Hematopoietic multipotent progenitor cell treated with erythropoietin and hydrocortisone succinate and interleukin-3 and kit ligand, for 17 days (in vitro differentiated cells): ENCODE measurements at regions not wholly inside any gene's neighbourhood (a gene's known extent, or its start where the extent isn't known, plus 50 kb on each side); places are given as distances from the start of the nearest gene placed in this dataset.
A peak's percentile ranks its signal among the peaks of the same experiment; 100 is the strongest.

Source experiments
- DNase-seq: peaks from one replicate; pipeline ENCODE4 v3.0.0-alpha.2; 2015; ENCODE audit warnings: low spot score

DNA sequence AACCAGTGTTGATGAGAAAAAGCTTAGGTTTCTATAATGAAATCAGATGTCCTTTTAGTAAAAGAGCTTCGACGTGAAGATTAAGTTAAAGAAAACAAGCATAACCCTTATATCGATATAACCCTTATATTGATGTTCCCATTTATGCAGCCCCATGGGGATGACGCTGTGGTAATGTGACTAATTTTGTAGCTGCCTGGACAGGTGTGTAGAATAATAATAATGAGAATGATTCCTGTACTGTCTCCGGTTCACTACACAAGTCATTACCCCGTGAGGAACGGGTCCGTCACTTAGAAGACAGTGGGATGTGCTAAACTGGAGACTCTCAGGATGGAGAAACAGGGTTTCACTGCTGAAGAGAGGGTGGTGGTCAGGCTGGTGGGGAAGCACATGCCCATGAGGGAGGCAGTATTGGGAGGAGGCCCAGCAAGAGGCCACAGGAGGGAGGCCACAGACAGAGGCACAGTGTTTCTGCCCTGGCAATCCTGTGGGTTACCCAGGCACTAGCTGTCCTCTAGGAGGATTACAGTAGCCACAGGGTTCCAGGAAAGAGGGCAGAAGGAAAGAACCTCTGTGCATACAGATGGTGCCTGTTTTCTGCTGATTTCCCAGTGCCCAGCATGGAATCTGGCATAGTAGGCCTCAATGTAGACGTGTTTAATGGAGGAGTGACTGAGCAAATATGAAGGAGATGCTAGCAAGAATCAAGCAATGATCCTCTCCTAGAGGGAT, 191.1 kb upstream of the TSC22D2 start:
- DNase-seq: no peak

DNA sequence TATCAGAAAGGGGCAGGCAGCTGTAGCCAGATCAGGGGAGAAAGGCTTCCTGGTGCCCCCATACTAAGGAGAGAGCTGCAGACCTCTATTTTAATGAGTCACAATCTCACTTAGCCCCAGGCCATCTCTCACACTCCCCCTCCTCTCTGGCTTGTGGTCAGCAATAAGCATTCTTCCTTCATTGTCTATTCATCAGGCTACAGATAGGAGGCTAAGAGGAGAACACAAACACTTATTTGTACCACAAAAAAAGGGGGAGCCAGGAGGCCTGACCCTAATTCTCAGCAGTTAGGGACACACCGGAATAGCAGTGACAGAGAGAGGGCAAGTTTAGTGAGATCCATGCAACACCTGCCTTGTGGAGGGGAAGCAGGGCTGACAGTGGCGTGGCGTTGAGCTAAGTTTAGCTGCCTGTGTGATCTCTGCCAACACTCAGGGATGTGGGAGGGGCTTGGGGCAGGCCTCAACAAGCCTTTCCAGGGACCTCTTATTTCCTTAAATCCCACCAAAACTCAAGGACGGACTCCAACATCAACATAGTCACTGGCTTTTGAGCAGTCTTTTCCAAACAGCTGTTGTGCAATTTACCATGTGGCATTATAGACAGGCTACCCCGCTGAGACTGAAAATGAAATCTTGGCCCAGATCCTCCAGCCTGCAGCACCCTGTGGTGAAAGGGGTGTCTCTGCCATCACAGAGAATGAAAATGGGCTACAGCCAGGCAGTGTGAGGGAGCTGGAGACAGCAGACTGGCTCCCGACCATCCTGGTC, 191.9 kb upstream of the TSC22D2 start:
- DNase-seq: no peak

DNA sequence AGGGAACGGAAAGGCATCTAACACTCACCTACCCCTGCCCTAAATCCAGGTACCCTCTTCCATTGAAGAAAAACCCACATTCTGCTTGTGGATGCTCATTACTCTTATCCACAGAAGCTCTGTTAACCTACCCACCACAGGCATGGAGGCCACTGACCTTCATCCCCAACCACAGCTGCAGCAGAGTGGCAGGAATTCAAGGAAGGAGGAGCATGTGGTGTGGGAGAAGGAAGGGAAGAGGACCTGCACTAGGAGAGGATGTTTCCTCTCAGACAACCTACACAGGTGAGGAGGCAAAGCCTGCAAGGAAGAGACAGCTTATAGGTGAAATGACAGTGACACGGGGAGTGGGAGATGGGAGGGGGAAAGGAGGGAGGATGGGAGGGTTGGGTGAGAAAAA, 192.5 kb upstream of the TSC22D2 start:
- no peak for DNase-seq

DNA sequence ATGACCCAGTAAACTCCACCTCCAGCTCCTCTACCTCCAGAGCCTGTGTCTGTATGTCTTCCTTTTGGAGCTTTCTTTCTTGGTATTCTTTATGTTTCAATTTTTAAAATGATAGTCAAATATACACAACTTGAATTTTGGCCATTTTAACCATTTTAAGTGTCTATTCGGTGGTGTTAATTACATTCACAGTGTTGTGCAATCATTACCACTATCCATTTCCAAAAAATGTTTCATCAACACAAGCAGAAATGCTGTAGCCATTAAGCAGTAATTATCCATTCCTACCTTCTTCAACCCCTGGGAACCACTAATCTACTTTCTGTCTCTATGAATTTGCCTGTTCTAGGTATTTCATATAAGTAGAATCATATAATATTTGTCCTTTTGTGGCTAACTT, 194.5 kb upstream of the TSC22D2 start:
- no peak for DNase-seq

DNA sequence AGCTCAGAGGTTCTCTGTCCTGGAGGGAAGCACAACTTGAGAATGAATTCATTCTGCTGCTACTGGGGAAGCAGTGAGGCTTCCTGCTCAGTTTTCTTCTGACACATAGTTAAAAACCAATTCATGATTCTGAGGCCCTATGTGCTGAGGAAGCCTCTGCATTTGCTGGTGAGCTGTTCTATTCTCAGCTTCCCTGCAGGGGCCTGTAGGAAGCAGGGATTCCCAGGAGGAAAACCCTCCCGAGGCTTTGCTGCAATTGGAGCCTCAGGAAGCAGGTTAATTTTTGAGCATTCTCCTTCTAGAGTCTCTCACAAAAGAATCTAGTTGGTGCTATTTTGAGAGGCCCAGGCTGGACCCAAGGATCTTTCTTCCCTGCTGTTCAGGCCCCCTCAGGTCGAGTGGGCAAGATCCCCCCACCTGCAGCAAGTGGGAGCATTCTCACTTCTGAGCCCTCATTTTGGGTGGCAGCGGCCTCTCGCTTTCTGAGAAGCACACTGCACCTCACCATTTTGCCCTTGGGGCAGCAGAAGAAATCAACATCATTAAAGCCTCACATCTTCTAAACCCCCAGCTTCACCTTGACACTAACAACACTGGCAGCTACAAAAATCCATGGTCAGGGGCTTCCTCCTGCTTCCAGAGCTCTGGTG, 197.5 kb upstream of the TSC22D2 start:
- no peak for DNase-seq

DNA sequence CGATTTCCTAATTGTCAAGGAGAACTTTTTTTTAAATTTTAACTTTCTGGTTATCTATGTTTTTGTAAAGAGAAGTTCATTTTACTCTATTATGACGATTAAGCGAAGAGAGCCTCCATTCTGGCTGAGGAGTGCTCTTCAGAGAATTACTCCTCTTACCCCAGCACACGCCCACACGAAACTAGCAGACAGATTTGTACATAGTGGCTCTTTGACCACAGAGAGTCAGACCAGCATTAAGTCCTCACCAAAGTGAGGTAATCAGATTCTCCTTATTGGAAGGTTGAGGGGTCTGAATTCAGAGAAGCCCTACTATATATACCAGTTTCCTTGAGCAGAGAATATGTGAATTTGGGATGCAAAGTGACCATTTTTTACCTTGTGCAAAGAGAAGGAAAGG, 204.8 kb upstream of the TSC22D2 start:
- DNase-seq: no peak

DNA sequence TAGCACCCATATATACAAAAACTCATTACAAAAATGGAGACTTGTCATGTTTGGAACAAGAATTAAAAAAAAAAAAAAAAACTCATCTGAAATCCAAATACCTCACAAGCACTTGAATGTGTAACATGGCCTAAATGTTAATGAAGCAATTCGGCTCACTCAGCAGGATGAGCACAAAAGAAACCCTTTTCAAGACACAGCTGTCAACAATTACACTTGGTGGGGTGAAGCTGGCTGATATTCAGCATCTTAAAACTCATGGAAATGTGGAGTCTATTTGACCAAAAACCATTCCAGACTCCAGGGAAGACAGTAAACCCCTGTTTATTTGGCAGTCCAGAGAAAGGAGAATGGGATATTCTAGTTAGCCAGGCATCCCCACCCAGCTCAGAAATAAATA, 205.4 kb upstream of the TSC22D2 start:
- no peak for DNase-seq

DNA sequence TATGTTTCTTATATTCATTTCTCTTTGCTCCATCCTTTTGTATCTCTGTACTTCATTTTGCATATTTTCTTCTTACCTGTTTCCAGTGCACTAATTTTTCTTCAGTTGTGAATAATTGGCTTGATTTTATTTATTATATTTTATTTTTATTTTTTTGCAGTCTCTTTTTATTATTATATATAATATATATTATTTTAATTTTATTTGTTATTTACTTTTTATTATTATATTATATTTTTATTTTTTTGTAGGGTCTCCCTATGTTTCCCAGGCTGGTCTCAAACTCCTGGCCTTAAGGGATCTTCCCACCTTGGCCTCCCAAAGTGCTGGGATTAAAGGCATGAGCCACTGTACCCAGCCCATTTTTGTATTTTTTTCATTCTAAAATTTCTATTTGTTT, 213.1 kb upstream of the TSC22D2 start:
- no peak for DNase-seq

DNA sequence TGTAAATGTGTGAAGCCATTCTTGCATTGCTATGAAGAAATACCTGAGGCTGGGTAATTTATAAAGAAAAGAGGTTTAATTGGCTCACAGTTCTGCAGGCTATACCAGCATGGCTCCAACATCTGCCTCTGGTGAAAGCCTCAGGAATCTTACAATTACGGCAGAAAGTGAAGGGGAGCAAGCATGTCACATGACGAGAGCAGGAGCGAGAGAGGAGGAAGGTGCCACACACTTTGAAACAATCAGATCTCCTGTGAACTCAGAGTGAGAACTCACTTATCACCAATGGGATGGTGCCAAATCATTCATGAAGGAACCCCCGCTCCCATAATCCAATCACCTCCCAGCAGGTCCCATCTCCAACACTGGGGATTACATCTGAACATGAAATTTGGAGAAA, 213.6 kb upstream of the TSC22D2 start:
- no peak for DNase-seq

DNA sequence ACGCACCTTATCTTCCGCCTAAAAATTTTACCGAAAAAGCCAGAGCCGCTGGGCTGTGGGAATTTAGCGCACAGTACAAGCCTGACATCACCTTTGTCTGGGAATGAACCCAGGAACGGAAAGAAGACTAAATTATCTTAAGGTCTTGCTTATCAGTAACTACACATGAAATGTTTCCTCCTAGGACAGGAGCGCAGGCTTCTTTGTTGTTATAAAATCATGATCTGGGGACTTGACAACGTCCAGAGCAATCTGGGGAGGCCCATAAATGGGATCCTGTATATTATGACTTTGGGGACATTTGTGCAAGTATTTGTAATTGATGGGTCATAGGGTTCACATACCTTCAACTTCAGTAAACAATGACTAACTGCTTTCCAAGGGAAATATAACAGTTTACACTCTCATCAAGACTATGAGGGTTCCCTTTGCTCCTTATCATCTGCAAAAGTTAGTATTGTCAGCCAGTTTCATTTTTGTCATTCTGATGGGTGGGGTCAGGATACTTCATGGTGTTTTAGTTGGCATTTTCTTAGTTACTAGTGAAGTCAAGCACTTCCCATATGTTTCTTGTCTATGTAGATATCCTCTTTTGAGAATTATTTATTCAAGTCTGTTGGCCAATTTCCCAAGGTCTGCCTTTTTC, 213.9 kb upstream of the PFN2 start:
- DNase-seq: no peak

DNA sequence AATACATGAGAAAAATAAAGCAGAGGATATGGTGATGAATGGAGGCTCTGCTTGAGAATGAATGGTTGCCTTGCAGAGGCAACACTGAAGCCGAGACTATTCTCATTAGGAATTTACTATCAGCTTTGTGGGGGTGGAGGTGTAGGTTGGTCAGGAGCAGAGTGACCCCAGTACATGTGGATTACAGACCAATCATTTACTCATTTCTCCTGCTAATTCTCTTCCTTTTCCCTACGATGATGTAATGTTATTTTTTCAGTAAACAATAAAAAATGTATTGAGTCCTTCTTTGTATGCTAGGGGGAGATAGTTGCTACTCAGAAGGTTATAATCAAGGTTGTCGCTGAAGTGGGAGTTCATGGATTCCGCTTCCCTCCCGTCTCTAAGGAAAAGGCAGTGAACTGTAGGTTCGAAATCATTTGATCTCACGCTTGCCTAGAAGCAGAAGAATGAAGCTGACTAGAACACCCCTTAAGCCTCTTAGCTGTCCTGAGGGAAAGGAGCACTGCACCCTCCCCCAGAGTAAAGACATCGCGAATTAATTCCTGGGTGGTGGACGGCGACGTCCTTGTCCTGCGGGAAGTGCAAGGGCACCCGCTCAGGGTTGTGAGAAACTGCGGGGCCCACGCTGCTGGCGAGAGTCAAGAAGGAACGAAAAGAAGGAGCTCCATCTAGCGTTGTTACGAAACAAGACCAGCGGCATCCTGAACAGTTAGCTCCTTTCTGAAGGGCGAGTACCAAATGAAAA, 213.2 kb upstream of the PFN2 start:
- peak; percentile 25 for DNase-seq

DNA sequence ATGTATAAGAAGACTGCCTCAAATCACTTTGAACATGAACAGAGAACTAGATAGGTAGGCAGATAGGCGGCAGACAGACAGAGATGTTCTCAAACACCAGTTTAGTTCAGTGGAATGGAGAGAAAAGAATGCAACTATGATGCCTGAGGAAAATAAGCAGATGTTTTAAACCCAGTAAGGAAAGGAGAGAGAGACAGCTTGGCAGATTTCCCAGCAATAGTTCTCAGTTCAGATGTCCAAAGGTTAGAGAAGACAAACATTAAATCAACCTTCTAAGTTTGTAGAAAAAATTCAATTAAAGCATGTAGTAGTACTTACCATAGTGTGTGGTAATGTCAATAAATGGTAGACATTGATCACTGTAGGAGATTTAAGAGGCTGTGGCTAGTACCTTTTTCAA, 209.6 kb upstream of the PFN2 start:
- DNase-seq: no peak

DNA sequence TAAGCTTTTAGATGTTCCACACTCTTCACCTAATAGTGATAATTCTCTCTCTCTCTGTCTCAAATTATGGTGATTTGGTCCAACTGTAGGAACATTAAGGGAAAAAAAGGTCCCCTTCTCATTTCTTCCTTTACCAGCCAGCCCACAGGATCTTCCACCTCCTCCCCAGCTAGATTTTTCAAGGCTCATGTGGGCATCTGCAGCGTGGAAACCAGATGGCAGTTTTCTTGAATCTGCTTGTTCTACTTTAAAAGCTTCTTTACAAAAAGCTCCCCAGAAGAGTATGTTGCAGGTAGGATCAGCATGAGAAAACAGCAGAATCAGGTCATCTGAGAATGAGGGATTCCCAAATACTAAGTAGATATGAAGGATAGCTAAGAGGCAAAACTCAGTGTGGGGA, 208.6 kb upstream of the PFN2 start:
- no peak for DNase-seq

DNA sequence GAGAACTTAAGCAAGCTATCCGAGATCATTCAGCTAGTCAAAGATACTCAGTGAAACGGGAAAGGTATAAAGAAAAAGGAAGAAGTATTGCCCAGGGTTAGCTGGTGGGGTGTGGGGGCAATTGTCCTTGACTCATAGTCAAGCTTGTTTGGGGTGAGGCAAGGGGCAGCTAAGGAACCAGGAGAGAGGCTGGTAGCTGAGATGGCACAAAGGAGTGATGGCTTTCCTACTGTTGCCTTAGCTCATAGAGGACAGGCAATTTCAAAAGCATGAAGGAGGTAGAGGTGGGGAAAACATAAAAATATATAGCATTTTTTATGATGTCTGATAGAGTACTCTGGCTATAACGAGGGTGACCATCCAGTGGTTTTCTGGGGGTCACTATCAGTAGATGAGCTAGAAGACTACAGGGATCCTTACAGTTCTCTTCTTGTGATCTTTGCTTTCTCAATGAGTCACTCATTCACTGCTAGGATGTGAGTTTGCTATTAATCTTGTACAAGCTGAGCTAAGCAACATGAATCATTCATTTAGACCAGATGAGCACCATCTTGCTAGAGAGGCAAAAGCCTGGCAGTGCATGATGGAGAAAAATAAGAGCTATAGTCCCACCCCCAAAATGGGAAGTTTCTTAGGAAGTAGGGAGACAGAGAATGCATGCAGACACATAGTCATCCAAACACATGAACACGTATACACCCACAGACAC, 207.1 kb upstream of the PFN2 start:
- DNase-seq: no peak

DNA sequence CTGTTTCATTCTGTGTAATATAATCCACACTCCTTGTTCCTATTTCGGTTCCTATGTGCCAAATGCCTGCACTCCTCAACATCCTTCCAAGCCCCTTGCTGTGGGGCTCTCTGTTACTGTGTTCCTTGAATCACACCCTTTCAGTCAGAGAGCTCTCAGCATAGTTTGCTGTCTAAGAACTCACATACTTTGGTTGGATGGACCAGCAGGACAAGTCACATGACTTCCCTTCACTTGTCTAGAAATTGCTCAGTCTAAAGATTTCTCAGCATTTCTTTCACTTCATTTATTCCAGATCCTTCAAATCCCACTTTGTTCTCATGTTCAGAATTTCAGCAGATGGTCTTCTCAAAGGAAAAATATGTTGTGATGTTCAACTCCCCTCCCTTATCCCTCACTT, 203.5 kb upstream of the PFN2 start:
- DNase-seq: no peak

DNA sequence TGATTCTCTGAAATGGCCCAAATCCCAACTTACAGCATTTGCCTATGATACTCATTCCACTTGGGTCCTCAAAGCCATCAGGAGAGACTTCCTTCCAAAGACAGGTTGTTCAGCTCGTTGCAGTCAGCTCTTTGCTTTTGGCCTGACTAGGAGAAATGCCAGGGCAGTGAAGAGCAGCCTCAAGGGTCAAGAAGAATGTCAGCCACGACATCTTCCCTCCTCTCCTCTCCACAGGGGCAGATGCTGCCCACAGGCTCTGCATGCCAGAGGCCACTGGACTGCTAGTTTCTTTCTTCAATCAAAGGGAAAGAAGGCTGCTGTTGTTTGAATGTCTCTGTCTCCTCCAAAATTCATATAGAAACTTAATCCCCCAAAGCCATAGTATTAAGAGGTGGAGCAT, 201.7 kb upstream of the PFN2 start:
- no peak for DNase-seq

DNA sequence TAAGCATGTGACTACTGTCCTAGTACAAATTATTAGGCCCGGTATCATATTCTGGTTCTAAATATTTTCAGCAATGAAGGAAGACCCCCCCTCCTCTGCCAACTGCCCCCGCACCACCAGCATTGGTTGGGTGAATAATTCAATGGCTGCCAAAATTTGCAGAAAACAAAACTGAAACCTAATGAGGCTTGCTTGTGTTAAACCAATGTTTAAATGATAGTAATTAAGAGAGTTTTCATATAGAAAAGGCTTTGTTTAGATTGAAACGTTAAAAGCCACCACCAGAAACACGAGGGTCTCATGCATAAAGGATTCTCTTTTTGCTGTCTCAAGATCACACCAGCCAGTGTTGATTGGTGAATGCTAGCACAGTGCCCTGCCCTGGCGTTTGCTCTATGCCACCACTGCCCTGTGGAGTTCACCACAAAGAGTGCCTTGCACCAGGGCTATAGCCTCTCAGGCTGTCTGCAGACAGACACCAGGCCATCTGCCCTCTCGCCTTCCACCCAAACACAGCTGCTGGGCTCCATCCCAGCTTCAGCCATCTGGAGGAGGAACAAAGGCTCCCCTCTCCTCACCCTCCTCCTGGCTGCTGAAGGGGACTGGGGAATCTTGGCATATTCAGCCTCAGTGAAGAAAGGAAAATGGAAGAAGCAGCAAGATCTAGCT, 200.3 kb upstream of the PFN2 start:
- DNase-seq: no peak

DNA sequence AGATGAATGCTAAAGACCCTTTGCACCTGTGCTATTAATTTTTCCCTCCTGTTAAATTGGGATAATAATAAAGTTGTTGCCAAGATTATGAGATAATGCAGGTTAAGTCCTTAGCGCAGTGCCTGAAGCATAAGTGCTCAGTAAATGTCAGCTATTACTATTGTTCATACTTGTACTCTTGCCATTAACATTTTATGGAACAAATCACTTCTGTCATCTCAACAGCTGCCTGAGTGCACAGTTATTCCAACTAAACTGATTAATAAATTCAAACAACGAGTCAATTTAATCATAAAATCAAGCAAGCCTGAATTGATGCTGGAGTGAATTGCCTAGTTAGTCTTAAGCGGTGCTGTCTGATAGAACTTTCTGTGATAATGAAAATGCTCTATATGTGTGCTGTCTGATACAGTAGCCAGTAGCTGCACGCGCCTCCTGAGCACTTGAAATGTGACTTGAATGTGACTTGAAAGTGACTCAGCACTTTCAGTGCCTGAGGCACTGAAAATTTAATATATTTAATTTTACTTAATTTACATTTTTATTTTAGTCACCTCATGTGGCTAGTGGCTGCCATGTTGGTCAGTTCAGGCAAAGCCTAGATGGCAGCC, 198.7 kb upstream of the PFN2 start:
- DNase-seq: peak; percentile 24

DNA sequence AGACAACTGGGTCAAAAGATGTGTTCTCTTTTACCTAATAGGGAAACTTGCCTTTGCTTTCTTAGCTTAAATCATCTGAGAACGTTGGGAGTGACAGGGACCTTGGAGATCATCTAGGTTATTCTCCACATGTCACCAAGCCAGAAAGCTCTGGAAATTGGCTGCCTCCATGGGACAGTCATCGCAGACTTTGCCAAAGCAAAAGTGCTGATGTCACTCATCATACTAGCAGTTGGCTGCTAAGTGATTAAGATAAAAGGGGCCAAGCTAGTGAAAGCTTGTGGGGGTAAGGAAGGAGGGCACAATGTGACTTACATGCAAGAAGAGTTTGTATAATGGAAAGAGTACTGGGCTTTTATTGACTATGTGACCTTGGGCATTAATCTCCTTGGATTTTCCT, 198.0 kb upstream of the PFN2 start:
- peak; percentile 54 for DNase-seq

DNA sequence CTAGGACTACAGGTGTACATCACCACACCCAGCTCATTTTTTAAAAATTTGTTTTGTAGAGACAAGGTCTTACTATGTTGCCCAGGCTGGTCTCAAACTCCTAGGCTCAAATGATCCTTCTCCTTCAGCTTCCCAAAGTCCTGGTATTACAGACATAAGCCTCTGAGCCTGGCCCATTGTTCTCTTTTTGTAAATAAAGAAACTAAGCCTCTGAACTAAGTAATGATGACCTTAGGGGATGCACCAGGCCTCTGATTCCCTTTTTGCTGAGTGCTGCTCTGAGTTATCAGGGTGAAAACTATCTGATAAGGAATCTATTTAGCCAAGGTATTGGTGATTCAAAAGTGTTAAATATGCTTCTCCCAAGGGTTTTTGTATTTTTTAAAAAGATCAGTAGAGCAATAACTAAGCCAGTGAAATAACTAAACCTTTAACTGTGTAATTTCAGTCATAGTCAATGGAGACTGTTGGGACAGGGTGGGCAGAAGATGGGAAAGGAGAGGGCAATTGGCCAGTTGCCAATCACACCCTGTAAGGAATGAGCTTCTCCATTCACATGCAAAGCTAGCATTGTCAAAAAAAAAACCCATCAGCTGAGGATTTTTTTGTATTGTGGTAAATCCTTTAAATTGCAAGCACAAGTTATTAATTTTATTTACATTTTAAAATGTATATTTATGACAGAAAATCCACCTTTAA, 194.8 kb upstream of the PFN2 start:
- no peak for DNase-seq
